Natural killer cell (primary cell): ENCODE measurements at regions not wholly inside any gene's neighbourhood (a gene's known extent, or its start where the extent isn't known, plus 50 kb on each side); places are given as distances from the start of the nearest gene placed in this dataset.

Experiments used
- ATAC-seq, 3 donors: fragments of 150-1000 bp in 2 of 3; fragments of 200-7000 bp in 1 of 3; cut with Tn5 transposase; 1 replicate in 1 of 3; 2 replicates in 2 of 3; pipeline ENCODE4 v1.10.0; 2021; ENCODE audit warnings: mild to moderate bottlenecking in 2 of 3, moderate library complexity in 2 of 3
- DNase-seq, 2 donors: peaks; one replicate each; pipeline versions ENCODE4 v3.0.0 to v3.0.0-alpha.2; 2013 to 2021; ENCODE audit warnings: mixed read lengths in 1 of 2
- H3K27ac ChIP-seq: one replicate; pipeline ENCODE4 v1.5.1; 2013; ENCODE audit warnings: mild to moderate bottlenecking, low read length
- H3K27me3 ChIP-seq: one replicate; pipeline ENCODE4 v1.6.1; 2013; ENCODE audit warnings: low read length; ENCODE audit not compliant: control insufficient read depth, insufficient read depth
- H3K36me3 ChIP-seq: one replicate; pipeline ENCODE4 v1.6.1; 2013; ENCODE audit warnings: low read length; ENCODE audit not compliant: control insufficient read depth, insufficient read depth
- H3K4me1 ChIP-seq: one replicate; pipeline ENCODE4 v1.6.1; 2013; ENCODE audit warnings: low read length; ENCODE audit not compliant: control insufficient read depth, insufficient read depth
- H3K4me3 ChIP-seq: one replicate; pipeline ENCODE4 v1.5.1; 2013; ENCODE audit warnings: low read length
- H3K9me3 ChIP-seq: one replicate; pipeline ENCODE4 v1.6.1; 2013; ENCODE audit warnings: low read length; ENCODE audit not compliant: control insufficient read depth, insufficient read depth
- H3K27ac Mint-ChIP-seq, 2 donors: one replicate each; pipeline ENCODE4 v1.8.0; 2022; ENCODE audit warnings: mild to moderate bottlenecking in 2 of 2, mixed read lengths in 2 of 2, moderate library complexity in 1 of 2
- H3K27me3 Mint-ChIP-seq, 2 donors: one replicate each; pipeline ENCODE4 v1.8.0; 2022; ENCODE audit warnings: low read depth in 2 of 2, mixed read lengths in 2 of 2
- H3K36me3 Mint-ChIP-seq: one replicate; pipeline ENCODE4 v1.8.0; 2022; ENCODE audit warnings: mixed read lengths
- H3K4me1 Mint-ChIP-seq, 2 donors: one replicate each; pipeline ENCODE4 v1.8.0; 2022; ENCODE audit warnings: mixed read lengths in 2 of 2
- H3K4me3 Mint-ChIP-seq: one replicate; pipeline ENCODE4 v1.8.0; 2022; ENCODE audit warnings: mild to moderate bottlenecking, moderate library complexity, mixed read lengths
- H3K9me3 Mint-ChIP-seq, 2 donors: one replicate each; pipeline ENCODE4 v1.8.0; 2022; ENCODE audit warnings: mixed read lengths in 2 of 2
- CTCF ChIP-seq: fragments of 200-600 bp; IDR thresholded peaks from one replicate; pipeline ENCODE4 v1.8.0; 2022; ENCODE audit warnings: antibody characterized with exemption
- WGBS: methylation state at CpG from one replicate; pipeline ENCODE4 v1.1.7; 2013; ENCODE audit warnings: missing lambda C conversion rate; ENCODE audit not compliant: insufficient coverage; 5-methylcytosine and 5-hydroxymethylcytosine counted together
- intact Hi-C: fragments of 100-400 bp; cut with micrococcal nuclease; formaldehyde crosslinking; loops from one replicate; pipeline ENCODE4 v1.14.2; 2022

DNA sequence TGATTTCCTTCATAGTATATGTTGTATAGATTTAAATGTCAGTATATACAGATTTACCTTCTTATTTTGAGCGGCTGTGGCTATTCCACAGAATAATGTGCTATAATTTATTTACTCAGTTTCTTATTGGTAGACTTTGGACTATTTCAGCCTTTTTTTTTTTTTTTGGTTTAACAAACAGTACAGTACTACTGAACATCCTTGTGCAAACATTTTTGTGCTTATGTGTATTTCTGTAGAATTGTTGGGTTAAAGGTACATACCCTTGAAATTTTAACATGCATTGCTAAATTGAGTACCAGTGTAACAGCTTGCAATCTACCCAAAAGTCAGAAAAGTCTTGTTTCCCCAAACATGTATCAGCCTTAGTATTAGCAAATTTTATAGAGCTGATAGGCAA, 68.8 kb downstream of the HHEX start:
- no peaks in the 10 kb centered on the region for H3K36me3 Mint-ChIP-seq
- no peak overlapping the region for H3K27ac Mint-ChIP-seq
- TF ChIP-seq CTCF: no peak
- H3K9me3 ChIP-seq: no peaks in the 10 kb centered on the region
- no peaks in the 10 kb centered on the region for H3K36me3 ChIP-seq
- peaks cover 0 to 8% of the 10 kb centered on the region in 2 donors for H3K27me3 Mint-ChIP-seq
- no peak overlapping the region for H3K4me3 Mint-ChIP-seq
- H3K9me3 Mint-ChIP-seq: peaks cover 0 to 2% of the 10 kb centered on the region in 2 donors
- H3K4me1 ChIP-seq: peaks cover 24% of the 10 kb centered on the region
- no peak overlapping the region for H3K4me3 ChIP-seq
- H3K27me3 ChIP-seq: no peaks in the 10 kb centered on the region
- intact Hi-C loops: no loop called here
- H3K4me1 Mint-ChIP-seq: peaks cover 33 to 35% of the 10 kb centered on the region in 2 donors
- no peak overlapping the region for H3K27ac ChIP-seq
- DNase-seq (no peak), ATAC-seq (no peak)
- WGBS: no CpG with 5 or more reads among the region's 1 CpG

GRCh38 chr10:92760609-92761008, 70.9 kb downstream of the HHEX start:
- 45% methylated on average over 1 of the region's 1 CpG for WGBS
- TF ChIP-seq CTCF: no peak
- Histone ChIP-seq H3K36me3 (no peaks in the 10 kb centered on the region), H3K9me3 (no peaks in the 10 kb centered on the region), H3K27me3 (no peaks in the 10 kb centered on the region), H3K4me3 (no peak overlapping the region), H3K4me1 (peaks cover 17% of the 10 kb centered on the region), H3K27ac (no peak overlapping the region)
- DNase-seq: no peak
- Mint-ChIP-seq H3K27me3 (peaks cover 0 to 14% of the 10 kb centered on the region in 2 donors), H3K27ac (no peak overlapping the region), H3K36me3 (no peaks in the 10 kb centered on the region), H3K4me1 (peaks cover 25 to 29% of the 10 kb centered on the region in 2 donors), H3K9me3 (no peaks in the 10 kb centered on the region), H3K4me3 (no peak overlapping the region)
- intact Hi-C loops: no loop called here
- ATAC-seq: no peak

DNA sequence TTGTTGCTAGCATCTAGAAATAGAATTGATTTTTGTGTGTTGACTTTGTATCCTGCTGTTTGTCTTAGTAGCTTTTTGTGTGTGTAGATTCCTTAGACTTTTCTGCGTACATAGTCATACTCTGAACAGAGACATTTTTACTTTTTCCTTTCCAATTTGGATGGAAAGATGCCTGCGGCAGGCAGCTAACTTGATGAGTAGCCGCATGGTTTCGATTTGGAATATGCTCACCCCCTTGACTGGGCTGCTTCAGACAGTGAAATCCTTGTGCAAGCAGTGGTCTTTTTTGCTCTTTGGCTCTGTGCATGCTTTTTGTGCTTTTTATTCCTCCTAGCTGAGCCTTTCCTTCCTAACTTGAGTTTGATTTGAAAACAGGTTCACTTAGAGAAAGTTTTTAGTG, 71.8 kb downstream of the HHEX start:
- Histone ChIP-seq H3K27me3 (no peaks in the 10 kb centered on the region), H3K4me1 (peaks cover 14% of the 10 kb centered on the region), H3K27ac (no peak overlapping the region), H3K9me3 (no peaks in the 10 kb centered on the region), H3K36me3 (no peaks in the 10 kb centered on the region), H3K4me3 (no peak overlapping the region)
- TF ChIP-seq CTCF: no peak
- no peak for ATAC-seq
- H3K9me3 Mint-ChIP-seq: no peaks in the 10 kb centered on the region
- intact Hi-C loops: no loop called here
- peaks cover 16 to 20% of the 10 kb centered on the region in 2 donors for H3K4me1 Mint-ChIP-seq
- H3K4me3 Mint-ChIP-seq: no peak overlapping the region
- no peak for DNase-seq
- no peaks in the 10 kb centered on the region for H3K36me3 Mint-ChIP-seq
- H3K27me3 Mint-ChIP-seq: peaks cover 0 to 14% of the 10 kb centered on the region in 2 donors
- no peak overlapping the region for H3K27ac Mint-ChIP-seq
- WGBS: 100% methylated on average over 4 of the region's 4 CpGs

- Mint-ChIP-seq H3K27me3 (peaks cover 11 to 14% of the 10 kb centered on the region in 2 donors), H3K36me3 (peaks cover 15% of the 10 kb centered on the region), H3K4me3 (no peak overlapping the region), H3K4me1 (peaks cover 0 to 4% of the 10 kb centered on the region in 2 donors), H3K9me3 (peaks cover 2 to 7% of the 10 kb centered on the region in 2 donors), H3K27ac (no peak overlapping the region)
- no peak for ATAC-seq
- H3K27me3 ChIP-seq: no peaks in the 10 kb centered on the region
- no peak for DNase-seq
- TF ChIP-seq CTCF: no peak
- H3K27ac ChIP-seq: no peak overlapping the region
- no peaks in the 10 kb centered on the region for H3K9me3 ChIP-seq
- H3K4me1 ChIP-seq: no peaks in the 10 kb centered on the region
- WGBS: 93% methylated on average over 2 of the region's 4 CpGs
- no peak overlapping the region for H3K4me3 ChIP-seq
- intact Hi-C loops: no loop called here
- H3K36me3 ChIP-seq: no peaks in the 10 kb centered on the region
These were observed 73.9 kb downstream of the HHEX start for GRCh38 chr10:92763634-92764155.
